GM23338 (cell line): ENCODE measurements at regions not wholly inside any gene's neighbourhood (a gene's known extent, or its start where the extent isn't known, plus 50 kb on each side); places are given as distances from the start of the nearest gene placed in this dataset.

Experiments
- ATAC-seq: fragments of 200-7000 bp; cut with Tn5 transposase; 3 replicates; pipeline ENCODE4 v1.9.1; 2020
- DNase-seq: peaks from one replicate; pipeline ENCODE4 v3.0.0-alpha.2; 2015; ENCODE audit warnings: low spot score
- H2AFZ ChIP-seq: fragments of 200-600 bp; sonication (generic); 2 replicates; pipeline ENCODE4 v1.8.0; 2016; ENCODE audit warnings: antibody characterized with exemption, mild to moderate bottlenecking, moderate library complexity
- H3F3A ChIP-seq: fragments of 200-600 bp; sonication (generic); replicated peaks from 2 replicates; pipeline ENCODE4 v1.8.0; 2017; ENCODE audit warnings: antibody characterized with exemption, mixed run types, low read depth
- H3K27ac ChIP-seq: fragments of 200-600 bp; sonication (generic); 2 replicates; pipeline ENCODE4 v1.6.1; 2016; ENCODE audit warnings: low read depth
- H3K27me3 ChIP-seq: fragments of 200-600 bp; sonication (generic); 2 replicates; pipeline ENCODE4 v1.8.0; 2016; ENCODE audit warnings: mild to moderate bottlenecking, mixed run types, moderate library complexity; ENCODE audit not compliant: insufficient read depth
- H3K36me3 ChIP-seq: fragments of 200-600 bp; sonication (generic); 2 replicates; pipeline ENCODE4 v1.8.0; 2016; ENCODE audit warnings: mild to moderate bottlenecking; ENCODE audit not compliant: insufficient read depth
- H3K4me1 ChIP-seq: fragments of 200-600 bp; sonication (generic); 2 replicates; pipeline ENCODE4 v1.8.0; 2016; ENCODE audit warnings: mild to moderate bottlenecking, moderate library complexity; ENCODE audit not compliant: insufficient read depth
- H3K4me2 ChIP-seq: fragments of 200-600 bp; sonication (generic); 2 replicates; pipeline ENCODE4 v1.7.1; 2017; ENCODE audit warnings: mixed run types
- H3K4me3 ChIP-seq: fragments of 200-600 bp; sonication (generic); 2 replicates; pipeline ENCODE4 v1.6.1; 2016; ENCODE audit warnings: mixed run types
- H3K79me2 ChIP-seq: fragments of 200-600 bp; sonication (generic); replicated peaks from 2 replicates; pipeline ENCODE4 v1.8.0; 2017; ENCODE audit warnings: mild to moderate bottlenecking; ENCODE audit not compliant: insufficient read depth
- H3K9me2 ChIP-seq: fragments of 200-600 bp; sonication (generic); 2 replicates; pipeline ENCODE4 v1.8.0; 2017; ENCODE audit not compliant: insufficient read depth
- H4K20me1 ChIP-seq: fragments of 200-600 bp; sonication (generic); replicated peaks from 2 replicates; pipeline ENCODE4 v1.8.0; 2017; ENCODE audit warnings: mild to moderate bottlenecking; ENCODE audit not compliant: insufficient read depth
- H3K27ac Mint-ChIP-seq: 2 replicates; pipeline ENCODE4 v1.8.0; 2020; ENCODE audit warnings: inconsistent platforms, mild to moderate bottlenecking, moderate library complexity, mixed read lengths
- H3K27me3 Mint-ChIP-seq: 3 replicates; pipeline ENCODE4 v1.8.0; 2022; ENCODE audit warnings: low read depth, mild to moderate bottlenecking, moderate library complexity, mixed read lengths, inconsistent platforms; ENCODE audit not compliant: insufficient read depth, poor library complexity
- H3K36me3 Mint-ChIP-seq: 3 replicates; pipeline ENCODE4 v1.8.0; 2021; ENCODE audit warnings: low read depth, mild to moderate bottlenecking, inconsistent platforms, moderate library complexity, mixed read lengths
- H3K4me1 Mint-ChIP-seq: 3 replicates; pipeline ENCODE4 v1.8.0; 2020; ENCODE audit warnings: mild to moderate bottlenecking, inconsistent platforms, mixed read lengths
- H3K4me3 Mint-ChIP-seq: 3 replicates; pipeline ENCODE4 v1.8.0; 2021; ENCODE audit warnings: moderate library complexity, mild to moderate bottlenecking, inconsistent platforms, mixed read lengths
- H3K9me3 Mint-ChIP-seq: 3 replicates; pipeline ENCODE4 v1.8.0; 2020; ENCODE audit warnings: moderate library complexity, mild to moderate bottlenecking, inconsistent platforms, mixed read lengths
- CREB1 ChIP-seq: fragments of 250-450 bp; sonication (Bioruptor Pico); IDR thresholded peaks from 2 replicates; pipeline ENCODE4 v1.5.0; 2020; ENCODE audit warnings: low read depth, mild to moderate bottlenecking, moderate library complexity
- CTCF ChIP-seq, 2 experiments: fragments of 200-600 bp in 1 of 2; sonication (generic) in 1 of 2; conservative IDR thresholded peaks; 2 replicates each; pipeline versions ENCODE4 v1.5.1 to v1.6.1; 2016 to 2017; ENCODE audit warnings: antibody characterized with exemption in 2 of 2, low read depth in 2 of 2, mild to moderate bottlenecking in 2 of 2, moderate library complexity in 1 of 2
- ETS1 ChIP-seq: IDR thresholded peaks from 2 replicates; pipeline ENCODE4 v1.6.1; 2016; ENCODE audit warnings: antibody characterized with exemption
- EZH2 ChIP-seq: fragments of 200-600 bp; sonication (generic); IDR thresholded peaks from one replicate; pipeline ENCODE4 v1.8.0; 2017; ENCODE audit warnings: antibody characterized with exemption, mild to moderate bottlenecking, low read depth; ENCODE audit not compliant: unreplicated experiment
- EZH2phosphoT487 ChIP-seq: fragments of 200-600 bp; sonication (generic); IDR thresholded peaks from one replicate; pipeline ENCODE4 v1.8.1; 2018; ENCODE audit warnings: antibody characterized with exemption; ENCODE audit not compliant: unreplicated experiment
- JUNB ChIP-seq: IDR thresholded peaks from one replicate; pipeline ENCODE4 v1.6.1; 2016; ENCODE audit warnings: antibody characterized with exemption; ENCODE audit not compliant: unreplicated experiment
- NANOG ChIP-seq: IDR thresholded peaks from 2 replicates; pipeline ENCODE4 v1.6.1; 2016; ENCODE audit warnings: antibody characterized with exemption, borderline replicate concordance
- POLR2AphosphoS5 ChIP-seq: IDR thresholded peaks from 2 replicates; pipeline ENCODE4 v1.6.1; 2016; ENCODE audit warnings: antibody characterized with exemption, low read depth
- STAT1 ChIP-seq: IDR thresholded peaks from one replicate; pipeline ENCODE4 v1.6.1; 2016; ENCODE audit warnings: antibody characterized with exemption; ENCODE audit not compliant: unreplicated experiment
- ZNF114 ChIP-seq: fragments of 250-450 bp; sonication (Bioruptor Pico); IDR thresholded peaks from 2 replicates; pipeline ENCODE4 v1.5.0; 2020; ENCODE audit warnings: mild to moderate bottlenecking, moderate library complexity
- ZNF331 ChIP-seq: fragments of 250-450 bp; sonication (Bioruptor Pico); IDR thresholded peaks from 2 replicates; pipeline ENCODE4 v1.5.0; 2020; ENCODE audit warnings: low read depth, mild to moderate bottlenecking, moderate library complexity
- TF ChIP-seq, protein P1 (sequence below): fragments of 250-450 bp; sonication (Bioruptor Pico); IDR thresholded peaks from 2 replicates; pipeline ENCODE4 v1.5.0; 2020; ENCODE audit warnings: mild to moderate bottlenecking, moderate library complexity
- TF ChIP-seq, protein P2 (sequence below): IDR thresholded peaks from one replicate; pipeline ENCODE4 v1.6.1; 2018; ENCODE audit warnings: antibody characterized with exemption; ENCODE audit not compliant: unreplicated experiment

- H3K27me3 ChIP-seq = no peaks in the 10 kb centered on the region
- Mint-ChIP-seq H3K27me3 (no peaks in the 10 kb centered on the region), H3K36me3 (no peaks in the 10 kb centered on the region)
Observed at GRCh38 chr1:195332102-195332501, 1276.1 kb downstream of the KCNT2 start.

More at GRCh38 chr1:195332102-195332501, 1276.1 kb downstream of the KCNT2 start:
- Histone ChIP-seq H3K27ac (no peak overlapping the region), H3K79me2 (no peaks in the 10 kb centered on the region), H4K20me1 (no peaks in the 10 kb centered on the region), H2AFZ (no peak overlapping the region), H3K4me2 (no peak overlapping the region), H3K4me3 (no peak overlapping the region), H3K36me3 (no peaks in the 10 kb centered on the region), H3K4me1 (peaks cover under 1% of the 10 kb centered on the region; the same call in 1 of the 2 replicates), H3F3A (no peaks in the 10 kb centered on the region), H3K9me2 (no peaks in the 10 kb centered on the region)
- TF ChIP-seq, protein P1, sequence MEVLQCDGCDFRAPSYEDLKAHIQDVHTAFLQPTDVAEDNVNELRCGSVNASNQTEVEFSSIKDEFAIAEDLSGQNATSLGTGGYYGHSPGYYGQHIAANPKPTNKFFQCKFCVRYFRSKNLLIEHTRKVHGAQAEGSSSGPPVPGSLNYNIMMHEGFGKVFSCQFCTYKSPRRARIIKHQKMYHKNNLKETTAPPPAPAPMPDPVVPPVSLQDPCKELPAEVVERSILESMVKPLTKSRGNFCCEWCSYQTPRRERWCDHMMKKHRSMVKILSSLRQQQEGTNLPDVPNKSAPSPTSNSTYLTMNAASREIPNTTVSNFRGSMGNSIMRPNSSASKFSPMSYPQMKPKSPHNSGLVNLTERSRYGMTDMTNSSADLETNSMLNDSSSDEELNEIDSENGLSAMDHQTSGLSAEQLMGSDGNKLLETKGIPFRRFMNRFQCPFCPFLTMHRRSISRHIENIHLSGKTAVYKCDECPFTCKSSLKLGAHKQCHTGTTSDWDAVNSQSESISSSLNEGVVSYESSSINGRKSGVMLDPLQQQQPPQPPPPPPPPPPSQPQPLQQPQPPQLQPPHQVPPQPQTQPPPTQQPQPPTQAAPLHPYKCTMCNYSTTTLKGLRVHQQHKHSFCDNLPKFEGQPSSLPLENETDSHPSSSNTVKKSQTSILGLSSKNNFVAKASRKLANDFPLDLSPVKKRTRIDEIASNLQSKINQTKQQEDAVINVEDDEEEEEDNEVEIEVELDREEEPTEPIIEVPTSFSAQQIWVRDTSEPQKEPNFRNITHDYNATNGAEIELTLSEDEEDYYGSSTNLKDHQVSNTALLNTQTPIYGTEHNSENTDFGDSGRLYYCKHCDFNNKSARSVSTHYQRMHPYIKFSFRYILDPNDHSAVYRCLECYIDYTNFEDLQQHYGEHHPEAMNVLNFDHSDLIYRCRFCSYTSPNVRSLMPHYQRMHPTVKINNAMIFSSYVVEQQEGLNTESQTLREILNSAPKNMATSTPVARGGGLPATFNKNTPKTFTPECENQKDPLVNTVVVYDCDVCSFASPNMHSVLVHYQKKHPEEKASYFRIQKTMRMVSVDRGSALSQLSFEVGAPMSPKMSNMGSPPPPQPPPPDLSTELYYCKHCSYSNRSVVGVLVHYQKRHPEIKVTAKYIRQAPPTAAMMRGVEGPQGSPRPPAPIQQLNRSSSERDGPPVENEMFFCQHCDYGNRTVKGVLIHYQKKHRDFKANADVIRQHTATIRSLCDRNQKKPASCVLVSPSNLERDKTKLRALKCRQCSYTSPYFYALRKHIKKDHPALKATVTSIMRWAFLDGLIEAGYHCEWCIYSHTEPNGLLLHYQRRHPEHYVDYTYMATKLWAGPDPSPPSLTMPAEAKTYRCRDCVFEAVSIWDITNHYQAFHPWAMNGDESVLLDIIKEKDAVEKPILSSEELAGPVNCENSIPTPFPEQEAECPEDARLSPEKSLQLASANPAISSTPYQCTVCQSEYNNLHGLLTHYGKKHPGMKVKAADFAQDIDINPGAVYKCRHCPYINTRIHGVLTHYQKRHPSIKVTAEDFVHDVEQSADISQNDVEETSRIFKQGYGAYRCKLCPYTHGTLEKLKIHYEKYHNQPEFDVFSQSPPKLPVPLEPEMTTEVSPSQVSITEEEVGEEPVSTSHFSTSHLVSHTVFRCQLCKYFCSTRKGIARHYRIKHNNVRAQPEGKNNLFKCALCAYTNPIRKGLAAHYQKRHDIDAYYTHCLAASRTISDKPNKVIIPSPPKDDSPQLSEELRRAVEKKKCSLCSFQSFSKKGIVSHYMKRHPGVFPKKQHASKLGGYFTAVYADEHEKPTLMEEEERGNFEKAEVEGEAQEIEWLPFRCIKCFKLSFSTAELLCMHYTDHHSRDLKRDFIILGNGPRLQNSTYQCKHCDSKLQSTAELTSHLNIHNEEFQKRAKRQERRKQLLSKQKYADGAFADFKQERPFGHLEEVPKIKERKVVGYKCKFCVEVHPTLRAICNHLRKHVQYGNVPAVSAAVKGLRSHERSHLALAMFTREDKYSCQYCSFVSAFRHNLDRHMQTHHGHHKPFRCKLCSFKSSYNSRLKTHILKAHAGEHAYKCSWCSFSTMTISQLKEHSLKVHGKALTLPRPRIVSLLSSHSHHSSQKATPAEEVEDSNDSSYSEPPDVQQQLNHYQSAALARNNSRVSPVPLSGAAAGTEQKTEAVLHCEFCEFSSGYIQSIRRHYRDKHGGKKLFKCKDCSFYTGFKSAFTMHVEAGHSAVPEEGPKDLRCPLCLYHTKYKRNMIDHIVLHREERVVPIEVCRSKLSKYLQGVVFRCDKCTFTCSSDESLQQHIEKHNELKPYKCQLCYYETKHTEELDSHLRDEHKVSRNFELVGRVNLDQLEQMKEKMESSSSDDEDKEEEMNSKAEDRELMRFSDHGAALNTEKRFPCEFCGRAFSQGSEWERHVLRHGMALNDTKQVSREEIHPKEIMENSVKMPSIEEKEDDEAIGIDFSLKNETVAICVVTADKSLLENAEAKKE = no peak
- TF ChIP-seq ETS1 (no peak), STAT1 (no peak), NANOG (no peak), EZH2phosphoT487 (no peak), ZNF114 (CRISPR knock-in tag) (no peak), CREB1 (CRISPR knock-in tag) (no peak), CTCF (conservative IDR thresholded peaks at IDR 0.05; ENCODE audit: low read depth in 2 of 2) (no peak), EZH2 (no peak), ZNF331 (no peak), JUNB (no peak), POLR2AphosphoS5 (no peak)
- TF ChIP-seq, protein P2, sequence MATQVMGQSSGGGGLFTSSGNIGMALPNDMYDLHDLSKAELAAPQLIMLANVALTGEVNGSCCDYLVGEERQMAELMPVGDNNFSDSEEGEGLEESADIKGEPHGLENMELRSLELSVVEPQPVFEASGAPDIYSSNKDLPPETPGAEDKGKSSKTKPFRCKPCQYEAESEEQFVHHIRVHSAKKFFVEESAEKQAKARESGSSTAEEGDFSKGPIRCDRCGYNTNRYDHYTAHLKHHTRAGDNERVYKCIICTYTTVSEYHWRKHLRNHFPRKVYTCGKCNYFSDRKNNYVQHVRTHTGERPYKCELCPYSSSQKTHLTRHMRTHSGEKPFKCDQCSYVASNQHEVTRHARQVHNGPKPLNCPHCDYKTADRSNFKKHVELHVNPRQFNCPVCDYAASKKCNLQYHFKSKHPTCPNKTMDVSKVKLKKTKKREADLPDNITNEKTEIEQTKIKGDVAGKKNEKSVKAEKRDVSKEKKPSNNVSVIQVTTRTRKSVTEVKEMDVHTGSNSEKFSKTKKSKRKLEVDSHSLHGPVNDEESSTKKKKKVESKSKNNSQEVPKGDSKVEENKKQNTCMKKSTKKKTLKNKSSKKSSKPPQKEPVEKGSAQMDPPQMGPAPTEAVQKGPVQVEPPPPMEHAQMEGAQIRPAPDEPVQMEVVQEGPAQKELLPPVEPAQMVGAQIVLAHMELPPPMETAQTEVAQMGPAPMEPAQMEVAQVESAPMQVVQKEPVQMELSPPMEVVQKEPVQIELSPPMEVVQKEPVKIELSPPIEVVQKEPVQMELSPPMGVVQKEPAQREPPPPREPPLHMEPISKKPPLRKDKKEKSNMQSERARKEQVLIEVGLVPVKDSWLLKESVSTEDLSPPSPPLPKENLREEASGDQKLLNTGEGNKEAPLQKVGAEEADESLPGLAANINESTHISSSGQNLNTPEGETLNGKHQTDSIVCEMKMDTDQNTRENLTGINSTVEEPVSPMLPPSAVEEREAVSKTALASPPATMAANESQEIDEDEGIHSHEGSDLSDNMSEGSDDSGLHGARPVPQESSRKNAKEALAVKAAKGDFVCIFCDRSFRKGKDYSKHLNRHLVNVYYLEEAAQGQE = no peak
- Mint-ChIP-seq H3K9me3 (no peaks in the 10 kb centered on the region), H3K4me1 (peaks cover 16% of the 10 kb centered on the region), H3K4me3 (no peak overlapping the region), H3K27ac (no peak overlapping the region)
- ATAC-seq (no peak), DNase-seq (no peak)
